NB4 (cell line): ENCODE measurements at regions not wholly inside any gene's neighbourhood (a gene's known extent, or its start where the extent isn't known, plus 50 kb on each side); places are given as distances from the start of the nearest gene placed in this dataset.
"Not testable (repeated sequence)": the region's sequence is repeated elsewhere in the genome, so short reads cannot be mapped to it uniquely, and the experiment has no call there.

Experiments
- MAX ChIP-seq: IDR thresholded peaks from 2 replicates; pipeline ENCODE4 v1.6.1; 2011; ENCODE audit warnings: low read depth, low read length
- POLR2A ChIP-seq: IDR thresholded peaks from 2 replicates; pipeline ENCODE4 v1.6.1; 2011; ENCODE audit warnings: mild to moderate bottlenecking; ENCODE audit not compliant: insufficient read length; ENCODE audit errors: extremely low read depth

GRCh38 chr21:9657779-9658178 lies 863.6 kb upstream of the TPTE start:
- TF ChIP-seq MAX, POLR2A: not testable (repeated sequence)
